ENCODE measurements at regions not wholly inside any gene's neighbourhood (a gene's known extent, or its start where the extent isn't known, plus 50 kb on each side); places are given as distances from the start of the nearest gene placed in this dataset.

DNA sequence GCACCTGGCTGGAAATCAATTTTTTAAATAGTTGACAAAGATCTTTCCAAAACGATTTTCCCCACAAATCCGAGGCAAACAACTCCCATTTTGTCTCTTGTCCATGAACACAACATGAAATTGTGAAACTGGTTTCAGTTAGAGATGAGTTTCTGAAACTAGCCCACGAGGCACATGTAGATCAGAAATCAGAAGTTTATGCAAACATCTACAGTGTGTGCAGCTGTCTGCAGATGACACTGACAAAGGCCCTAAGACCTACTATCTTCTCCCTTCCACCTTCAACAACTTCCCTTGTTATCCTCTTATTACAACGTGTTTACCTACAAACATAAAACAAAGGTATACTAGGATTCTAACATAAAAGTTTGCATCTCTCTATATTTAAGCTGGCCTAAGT is 183.3 kb downstream of the DIRAS2 start:
- no peak for DNase-seq
- Histone ChIP-seq H3F3A (replicated peaks; ENCODE audit: insufficient read depth) (no peaks in the 10 kb centered on the region), H3K79me2 (ENCODE audit: insufficient read depth) (no peaks in the 10 kb centered on the region), H3K9me2 (no peaks in the 10 kb centered on the region), H3K36me3 (replicated peaks in 1 of 2; ENCODE audit: control insufficient read depth in 1 of 2, insufficient read depth in 2 of 2, low read length in 1 of 2) (no peaks in the 10 kb centered on the region), H2AFZ (ENCODE audit: low read depth) (no peak overlapping the region), H3K4me3 (ENCODE audit: low read depth in 2 of 2, low read length in 1 of 2) (no peak overlapping the region), H3K4me2 (no peak overlapping the region), H3K27me3 (ENCODE audit: insufficient read depth) (no peaks in the 10 kb centered on the region), H3K9me3 (no peaks in the 10 kb centered on the region), H4K20me1 (ENCODE audit: insufficient read depth) (no peaks in the 10 kb centered on the region), H3K27ac (ENCODE audit: low read depth in 2 of 2, low read length in 1 of 2) (no peak overlapping the region), H3K4me1 (ENCODE audit: control insufficient read depth in 1 of 2, insufficient read depth in 2 of 2, low read depth in 1 of 2, low read length in 1 of 2) (peaks cover 0 to 5% of the 10 kb centered on the region in 2 experiments; a peak in 1 of 4 replicates), H3K9ac (no peak overlapping the region)
- 13% methylated on average over 4 of the region's 4 CpGs for whole genome bisulfite sequencing (ENCODE audit: low lambda C conversion rate)
- CTCF ChIA-PET = interaction anchor here (1.0 to 2.1 kb wide), 4 partner anchors 9 to 316 kb away, joined by 3 to 7 read pairs (median 5); no protein-coding TSS in a partner anchor
- POLR2A ChIA-PET = no interaction called here
- TF ChIP-seq RXRA (IDR thresholded peaks at IDR 0.05; ENCODE audit: borderline replicate concordance, low read depth) (no peak), RCOR1 (IDR thresholded peaks at IDR 0.05; ENCODE audit: low read length) (no peak), YY1 (IDR thresholded peaks at IDR 0.05; ENCODE audit: low read depth) (no peak), SIN3A (IDR thresholded peaks at IDR 0.05; ENCODE audit: borderline replicate concordance, low read depth, low read length) (no peak), SMC3 (IDR thresholded peaks at IDR 0.05; ENCODE audit: low read depth, low read length) (no peak), JUND (IDR thresholded peaks at IDR 0.05) (no peak)
- TF ChIP-seq, protein P1, sequence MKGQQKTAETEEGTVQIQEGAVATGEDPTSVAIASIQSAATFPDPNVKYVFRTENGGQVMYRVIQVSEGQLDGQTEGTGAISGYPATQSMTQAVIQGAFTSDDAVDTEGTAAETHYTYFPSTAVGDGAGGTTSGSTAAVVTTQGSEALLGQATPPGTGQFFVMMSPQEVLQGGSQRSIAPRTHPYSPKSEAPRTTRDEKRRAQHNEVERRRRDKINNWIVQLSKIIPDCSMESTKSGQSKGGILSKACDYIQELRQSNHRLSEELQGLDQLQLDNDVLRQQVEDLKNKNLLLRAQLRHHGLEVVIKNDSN (IDR thresholded peaks at IDR 0.05; ENCODE audit: borderline replicate concordance, low read depth) = no peak
- TF ChIP-seq, protein P2, sequence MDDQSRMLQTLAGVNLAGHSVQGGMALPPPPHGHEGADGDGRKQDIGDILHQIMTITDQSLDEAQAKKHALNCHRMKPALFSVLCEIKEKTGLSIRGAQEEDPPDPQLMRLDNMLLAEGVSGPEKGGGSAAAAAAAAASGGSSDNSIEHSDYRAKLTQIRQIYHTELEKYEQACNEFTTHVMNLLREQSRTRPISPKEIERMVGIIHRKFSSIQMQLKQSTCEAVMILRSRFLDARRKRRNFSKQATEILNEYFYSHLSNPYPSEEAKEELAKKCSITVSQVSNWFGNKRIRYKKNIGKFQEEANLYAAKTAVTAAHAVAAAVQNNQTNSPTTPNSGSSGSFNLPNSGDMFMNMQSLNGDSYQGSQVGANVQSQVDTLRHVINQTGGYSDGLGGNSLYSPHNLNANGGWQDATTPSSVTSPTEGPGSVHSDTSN (IDR thresholded peaks at IDR 0.05) = no peak

DNA sequence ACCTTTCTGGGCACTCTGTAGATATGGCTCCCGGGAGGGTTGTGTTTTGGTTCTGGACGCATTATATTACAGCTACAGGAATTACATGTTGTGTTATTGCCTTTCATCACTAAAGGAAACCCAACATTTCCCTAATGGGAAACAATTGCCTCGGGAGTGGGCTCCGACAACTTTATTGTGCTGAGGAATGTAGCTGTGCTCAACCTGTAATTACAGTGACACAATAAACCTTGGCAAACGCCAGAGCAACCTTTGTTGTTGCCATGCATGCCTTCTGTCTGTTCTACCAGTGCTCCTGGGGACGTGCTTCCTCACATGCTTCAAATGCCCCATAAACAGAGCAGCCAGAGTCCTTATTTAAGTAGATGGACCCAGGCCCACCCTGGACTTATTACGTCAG is 182.4 kb downstream of the DIRAS2 start:
- Histone ChIP-seq H3K9me3 (no peaks in the 10 kb centered on the region), H3K4me2 (no peak overlapping the region), H3K9me2 (no peaks in the 10 kb centered on the region), H3F3A (replicated peaks; ENCODE audit: insufficient read depth) (no peaks in the 10 kb centered on the region), H3K9ac (no peak overlapping the region), H3K4me1 (ENCODE audit: control insufficient read depth in 1 of 2, insufficient read depth in 2 of 2, low read depth in 1 of 2, low read length in 1 of 2) (peaks cover 0 to 5% of the 10 kb centered on the region in 2 experiments; a peak in 2 of 4 replicates), H3K79me2 (ENCODE audit: insufficient read depth) (no peaks in the 10 kb centered on the region), H4K20me1 (ENCODE audit: insufficient read depth) (no peaks in the 10 kb centered on the region), H3K27ac (ENCODE audit: low read depth in 2 of 2, low read length in 1 of 2) (no peak overlapping the region), H3K4me3 (ENCODE audit: low read depth in 2 of 2, low read length in 1 of 2) (no peak overlapping the region), H2AFZ (ENCODE audit: low read depth) (no peak overlapping the region), H3K36me3 (replicated peaks in 1 of 2; ENCODE audit: control insufficient read depth in 1 of 2, insufficient read depth in 2 of 2, low read length in 1 of 2) (no peaks in the 10 kb centered on the region), H3K27me3 (ENCODE audit: insufficient read depth) (no peaks in the 10 kb centered on the region)
- CTCF ChIA-PET = interaction anchor here (1.0 to 1.3 kb wide), 2 partner anchors 10 to 317 kb away, joined by 3 read pairs; no protein-coding TSS in a partner anchor
- DNase-seq = no peak
- TF ChIP-seq CHD2 (IDR thresholded peaks at IDR 0.05; ENCODE audit: low read length, partially characterized antibody) = no peak
- TF ChIP-seq, protein P3, sequence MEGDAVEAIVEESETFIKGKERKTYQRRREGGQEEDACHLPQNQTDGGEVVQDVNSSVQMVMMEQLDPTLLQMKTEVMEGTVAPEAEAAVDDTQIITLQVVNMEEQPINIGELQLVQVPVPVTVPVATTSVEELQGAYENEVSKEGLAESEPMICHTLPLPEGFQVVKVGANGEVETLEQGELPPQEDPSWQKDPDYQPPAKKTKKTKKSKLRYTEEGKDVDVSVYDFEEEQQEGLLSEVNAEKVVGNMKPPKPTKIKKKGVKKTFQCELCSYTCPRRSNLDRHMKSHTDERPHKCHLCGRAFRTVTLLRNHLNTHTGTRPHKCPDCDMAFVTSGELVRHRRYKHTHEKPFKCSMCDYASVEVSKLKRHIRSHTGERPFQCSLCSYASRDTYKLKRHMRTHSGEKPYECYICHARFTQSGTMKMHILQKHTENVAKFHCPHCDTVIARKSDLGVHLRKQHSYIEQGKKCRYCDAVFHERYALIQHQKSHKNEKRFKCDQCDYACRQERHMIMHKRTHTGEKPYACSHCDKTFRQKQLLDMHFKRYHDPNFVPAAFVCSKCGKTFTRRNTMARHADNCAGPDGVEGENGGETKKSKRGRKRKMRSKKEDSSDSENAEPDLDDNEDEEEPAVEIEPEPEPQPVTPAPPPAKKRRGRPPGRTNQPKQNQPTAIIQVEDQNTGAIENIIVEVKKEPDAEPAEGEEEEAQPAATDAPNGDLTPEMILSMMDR (IDR thresholded peaks at IDR 0.05) = no peak
- TF ChIP-seq, protein P1 (IDR thresholded peaks at IDR 0.05; ENCODE audit: borderline replicate concordance, low read depth) = no peak
- no peak for TF ChIP-seq YY1 (IDR thresholded peaks at IDR 0.05; ENCODE audit: low read depth)
- TF ChIP-seq, protein P4, sequence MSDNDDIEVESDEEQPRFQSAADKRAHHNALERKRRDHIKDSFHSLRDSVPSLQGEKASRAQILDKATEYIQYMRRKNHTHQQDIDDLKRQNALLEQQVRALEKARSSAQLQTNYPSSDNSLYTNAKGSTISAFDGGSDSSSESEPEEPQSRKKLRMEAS (IDR thresholded peaks at IDR 0.05; ENCODE audit: low read depth) = no peak
- TF ChIP-seq TAF1 (IDR thresholded peaks at IDR 0.05; ENCODE audit: borderline replicate concordance, low read depth, low read length) = no peak
- no peak for TF ChIP-seq FOXJ3 (CRISPR knock-in tag; IDR thresholded peaks at IDR 0.05)
- TF ChIP-seq, protein P5, sequence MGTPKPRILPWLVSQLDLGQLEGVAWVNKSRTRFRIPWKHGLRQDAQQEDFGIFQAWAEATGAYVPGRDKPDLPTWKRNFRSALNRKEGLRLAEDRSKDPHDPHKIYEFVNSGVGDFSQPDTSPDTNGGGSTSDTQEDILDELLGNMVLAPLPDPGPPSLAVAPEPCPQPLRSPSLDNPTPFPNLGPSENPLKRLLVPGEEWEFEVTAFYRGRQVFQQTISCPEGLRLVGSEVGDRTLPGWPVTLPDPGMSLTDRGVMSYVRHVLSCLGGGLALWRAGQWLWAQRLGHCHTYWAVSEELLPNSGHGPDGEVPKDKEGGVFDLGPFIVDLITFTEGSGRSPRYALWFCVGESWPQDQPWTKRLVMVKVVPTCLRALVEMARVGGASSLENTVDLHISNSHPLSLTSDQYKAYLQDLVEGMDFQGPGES (IDR thresholded peaks at IDR 0.05; ENCODE audit: low read depth, low read length) = no peak
- TF ChIP-seq, protein P6, sequence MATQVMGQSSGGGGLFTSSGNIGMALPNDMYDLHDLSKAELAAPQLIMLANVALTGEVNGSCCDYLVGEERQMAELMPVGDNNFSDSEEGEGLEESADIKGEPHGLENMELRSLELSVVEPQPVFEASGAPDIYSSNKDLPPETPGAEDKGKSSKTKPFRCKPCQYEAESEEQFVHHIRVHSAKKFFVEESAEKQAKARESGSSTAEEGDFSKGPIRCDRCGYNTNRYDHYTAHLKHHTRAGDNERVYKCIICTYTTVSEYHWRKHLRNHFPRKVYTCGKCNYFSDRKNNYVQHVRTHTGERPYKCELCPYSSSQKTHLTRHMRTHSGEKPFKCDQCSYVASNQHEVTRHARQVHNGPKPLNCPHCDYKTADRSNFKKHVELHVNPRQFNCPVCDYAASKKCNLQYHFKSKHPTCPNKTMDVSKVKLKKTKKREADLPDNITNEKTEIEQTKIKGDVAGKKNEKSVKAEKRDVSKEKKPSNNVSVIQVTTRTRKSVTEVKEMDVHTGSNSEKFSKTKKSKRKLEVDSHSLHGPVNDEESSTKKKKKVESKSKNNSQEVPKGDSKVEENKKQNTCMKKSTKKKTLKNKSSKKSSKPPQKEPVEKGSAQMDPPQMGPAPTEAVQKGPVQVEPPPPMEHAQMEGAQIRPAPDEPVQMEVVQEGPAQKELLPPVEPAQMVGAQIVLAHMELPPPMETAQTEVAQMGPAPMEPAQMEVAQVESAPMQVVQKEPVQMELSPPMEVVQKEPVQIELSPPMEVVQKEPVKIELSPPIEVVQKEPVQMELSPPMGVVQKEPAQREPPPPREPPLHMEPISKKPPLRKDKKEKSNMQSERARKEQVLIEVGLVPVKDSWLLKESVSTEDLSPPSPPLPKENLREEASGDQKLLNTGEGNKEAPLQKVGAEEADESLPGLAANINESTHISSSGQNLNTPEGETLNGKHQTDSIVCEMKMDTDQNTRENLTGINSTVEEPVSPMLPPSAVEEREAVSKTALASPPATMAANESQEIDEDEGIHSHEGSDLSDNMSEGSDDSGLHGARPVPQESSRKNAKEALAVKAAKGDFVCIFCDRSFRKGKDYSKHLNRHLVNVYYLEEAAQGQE (IDR thresholded peaks at IDR 0.05; ENCODE audit: low read depth, low read length) = no peak
- TF ChIP-seq MEF2A (IDR thresholded peaks at IDR 0.05; ENCODE audit: borderline replicate concordance, low read depth) = no peak
- TF ChIP-seq RXRA (IDR thresholded peaks at IDR 0.05; ENCODE audit: borderline replicate concordance, low read depth) = no peak
- no peak for TF ChIP-seq ELF1 (IDR thresholded peaks at IDR 0.05)
- 42% methylated on average over 7 of the region's 7 CpGs for WGBS (ENCODE audit: low lambda C conversion rate)
- POLR2A ChIA-PET = no interaction called here

All from SK-N-SH (cell line).